ENCODE measurements at regions not wholly inside any gene's neighbourhood (a gene's known extent, or its start where the extent isn't known, plus 50 kb on each side); places are given as distances from the start of the nearest gene placed in this dataset.

GRCh38 chr5:157926977-157927376, 68.0 kb upstream of the CLINT1 start:
- DNase-seq, result peak; percentile 73
- Mint-ChIP-seq H3K9me3 (no peaks in the 10 kb centered on the region), H3K36me3 (ENCODE audit: low read depth) (no peaks in the 10 kb centered on the region), H3K4me1 (peaks cover 44% of the 10 kb centered on the region), H3K27ac (peak overlapping the region; percentile 64), H3K4me3 (peak overlapping the region; percentile 10), H3K27me3 (ENCODE audit: insufficient read depth) (no peaks in the 10 kb centered on the region)
- Histone ChIP-seq H3K27me3 (ENCODE audit: control insufficient read depth, insufficient read depth, low read length, poor library complexity, severe bottlenecking) (peaks cover 5% of the 10 kb centered on the region), H3K27ac (ENCODE audit: low read depth, low read length) (no peak overlapping the region), H3K9me3 (ENCODE audit: control insufficient read depth, low read length) (no peaks in the 10 kb centered on the region), H3K36me3 (ENCODE audit: control insufficient read depth, insufficient read depth, low read length) (no peaks in the 10 kb centered on the region), H3K4me1 (ENCODE audit: control insufficient read depth, insufficient read depth, low read length) (peaks cover 20% of the 10 kb centered on the region), H3K9ac (ENCODE audit: extremely low read depth, low read length, poor library complexity, severe bottlenecking) (no peak overlapping the region), H3K4me3 (ENCODE audit: low read length) (no peak overlapping the region)
- TF ChIP-seq CTCF (conservative IDR thresholded peaks at IDR 0.05), result no peak
- WGBS, 2 experiments (ENCODE audit: insufficient coverage in 1 of 2, insufficient read length in 1 of 2), result 11 to 20% methylated on average over 2 to 4 of the region's 4 CpGs

GRCh38 chr5:157925786-157926671, 67.1 kb upstream of the CLINT1 start:
- Mint-ChIP-seq H3K4me3 (no peak overlapping the region), H3K9me3 (no peaks in the 10 kb centered on the region), H3K27ac (peak overlapping the region; percentile 62), H3K36me3 (ENCODE audit: low read depth) (no peaks in the 10 kb centered on the region), H3K27me3 (ENCODE audit: insufficient read depth) (no peaks in the 10 kb centered on the region), H3K4me1 (peaks cover 53% of the 10 kb centered on the region)
- H3K4me1 ChIP-seq (ENCODE audit: control insufficient read depth, insufficient read depth, low read length), result peaks cover 20% of the 10 kb centered on the region
- H3K9ac ChIP-seq (ENCODE audit: extremely low read depth, low read length, poor library complexity, severe bottlenecking), result no peak overlapping the region
- H3K4me3 ChIP-seq (ENCODE audit: low read length), result no peak overlapping the region
- peaks cover 5% of the 10 kb centered on the region for H3K27me3 ChIP-seq (ENCODE audit: control insufficient read depth, insufficient read depth, low read length, poor library complexity, severe bottlenecking)
- no peak for TF ChIP-seq CTCF (conservative IDR thresholded peaks at IDR 0.05)
- no peak overlapping the region for H3K27ac ChIP-seq (ENCODE audit: low read depth, low read length)
- no peaks in the 10 kb centered on the region for H3K9me3 ChIP-seq (ENCODE audit: control insufficient read depth, low read length)
- H3K36me3 ChIP-seq (ENCODE audit: control insufficient read depth, insufficient read depth, low read length), result no peaks in the 10 kb centered on the region
- DNase-seq, result peak; percentile 52
- WGBS, 2 experiments (ENCODE audit: insufficient coverage in 1 of 2, insufficient read length in 1 of 2), result 79 to 89% methylated on average over 13 to 14 of the region's 14 CpGs

GRCh38 chr5:157924931-157925729, 66.2 kb upstream of the CLINT1 start:
- 90 to 97% methylated on average over 3 to 8 of the region's 8 CpGs for WGBS, 2 experiments (ENCODE audit: insufficient coverage in 1 of 2, insufficient read length in 1 of 2)
- TF ChIP-seq CTCF (conservative IDR thresholded peaks at IDR 0.05), result no peak
- Mint-ChIP-seq H3K4me1 (peaks cover 59% of the 10 kb centered on the region), H3K4me3 (no peak overlapping the region), H3K27me3 (ENCODE audit: insufficient read depth) (no peaks in the 10 kb centered on the region), H3K36me3 (ENCODE audit: low read depth) (no peaks in the 10 kb centered on the region), H3K27ac (no peak overlapping the region), H3K9me3 (no peaks in the 10 kb centered on the region)
- Histone ChIP-seq H3K4me3 (ENCODE audit: low read length) (no peak overlapping the region), H3K9me3 (ENCODE audit: control insufficient read depth, low read length) (no peaks in the 10 kb centered on the region), H3K27me3 (ENCODE audit: control insufficient read depth, insufficient read depth, low read length, poor library complexity, severe bottlenecking) (peaks cover 5% of the 10 kb centered on the region), H3K27ac (ENCODE audit: low read depth, low read length) (no peak overlapping the region), H3K9ac (ENCODE audit: extremely low read depth, low read length, poor library complexity, severe bottlenecking) (no peak overlapping the region), H3K4me1 (ENCODE audit: control insufficient read depth, insufficient read depth, low read length) (peaks cover 20% of the 10 kb centered on the region), H3K36me3 (ENCODE audit: control insufficient read depth, insufficient read depth, low read length) (no peaks in the 10 kb centered on the region)
- DNase-seq, result no peak

Data from endodermal cell (in vitro differentiated cells).